ENCODE measurements at regions not wholly inside any gene's neighbourhood (a gene's known extent, or its start where the extent isn't known, plus 50 kb on each side); places are given as distances from the start of the nearest gene placed in this dataset.

DNA sequence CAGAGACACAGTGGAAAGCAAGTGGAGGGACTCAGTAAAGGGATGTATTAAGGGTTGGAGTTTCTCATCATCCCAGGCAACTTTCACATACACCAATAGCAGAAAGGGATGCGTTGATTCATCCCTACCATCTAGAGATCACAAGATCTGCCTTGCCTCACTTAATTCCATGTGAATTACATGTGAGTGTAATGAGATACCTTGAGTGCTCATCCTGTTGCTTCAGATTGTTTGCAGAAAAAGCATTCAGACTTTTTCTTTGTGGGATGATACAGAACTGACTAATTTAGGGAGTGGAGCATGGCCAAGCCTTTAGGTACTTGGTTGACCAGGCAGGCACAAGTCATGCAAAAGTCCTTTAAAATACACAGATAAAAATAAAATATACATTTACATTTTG is 124.8 kb upstream of the SLIT2 start:
- no peak for TF ChIP-seq TAF1 (IDR thresholded peaks at IDR 0.05; ENCODE audit: borderline replicate concordance, insufficient read depth, low read length)
- no peak for TF ChIP-seq POLR2AphosphoS5 (IDR thresholded peaks at IDR 0.05; ENCODE audit: low read depth, low read length)
- TF ChIP-seq, protein P1, sequence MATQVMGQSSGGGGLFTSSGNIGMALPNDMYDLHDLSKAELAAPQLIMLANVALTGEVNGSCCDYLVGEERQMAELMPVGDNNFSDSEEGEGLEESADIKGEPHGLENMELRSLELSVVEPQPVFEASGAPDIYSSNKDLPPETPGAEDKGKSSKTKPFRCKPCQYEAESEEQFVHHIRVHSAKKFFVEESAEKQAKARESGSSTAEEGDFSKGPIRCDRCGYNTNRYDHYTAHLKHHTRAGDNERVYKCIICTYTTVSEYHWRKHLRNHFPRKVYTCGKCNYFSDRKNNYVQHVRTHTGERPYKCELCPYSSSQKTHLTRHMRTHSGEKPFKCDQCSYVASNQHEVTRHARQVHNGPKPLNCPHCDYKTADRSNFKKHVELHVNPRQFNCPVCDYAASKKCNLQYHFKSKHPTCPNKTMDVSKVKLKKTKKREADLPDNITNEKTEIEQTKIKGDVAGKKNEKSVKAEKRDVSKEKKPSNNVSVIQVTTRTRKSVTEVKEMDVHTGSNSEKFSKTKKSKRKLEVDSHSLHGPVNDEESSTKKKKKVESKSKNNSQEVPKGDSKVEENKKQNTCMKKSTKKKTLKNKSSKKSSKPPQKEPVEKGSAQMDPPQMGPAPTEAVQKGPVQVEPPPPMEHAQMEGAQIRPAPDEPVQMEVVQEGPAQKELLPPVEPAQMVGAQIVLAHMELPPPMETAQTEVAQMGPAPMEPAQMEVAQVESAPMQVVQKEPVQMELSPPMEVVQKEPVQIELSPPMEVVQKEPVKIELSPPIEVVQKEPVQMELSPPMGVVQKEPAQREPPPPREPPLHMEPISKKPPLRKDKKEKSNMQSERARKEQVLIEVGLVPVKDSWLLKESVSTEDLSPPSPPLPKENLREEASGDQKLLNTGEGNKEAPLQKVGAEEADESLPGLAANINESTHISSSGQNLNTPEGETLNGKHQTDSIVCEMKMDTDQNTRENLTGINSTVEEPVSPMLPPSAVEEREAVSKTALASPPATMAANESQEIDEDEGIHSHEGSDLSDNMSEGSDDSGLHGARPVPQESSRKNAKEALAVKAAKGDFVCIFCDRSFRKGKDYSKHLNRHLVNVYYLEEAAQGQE (IDR thresholded peaks at IDR 0.05; ENCODE audit: insufficient read depth in 1 of 2, low read depth in 2 of 2, low read length in 2 of 2), result no peak
- TF ChIP-seq SIN3A (IDR thresholded peaks at IDR 0.05; ENCODE audit: borderline replicate concordance, insufficient read depth, low read length), result no peak

All from PFSK-1 (cell line).